ENCODE measurements at regions not wholly inside any gene's neighbourhood (a gene's known extent, or its start where the extent isn't known, plus 50 kb on each side); places are given as distances from the start of the nearest gene placed in this dataset.
A peak's percentile ranks its signal among the peaks of the same experiment; 100 is the strongest.
"Not testable (repeated sequence)": the region's sequence is repeated elsewhere in the genome, so short reads cannot be mapped to it uniquely, and the experiment has no call there.

DNA sequence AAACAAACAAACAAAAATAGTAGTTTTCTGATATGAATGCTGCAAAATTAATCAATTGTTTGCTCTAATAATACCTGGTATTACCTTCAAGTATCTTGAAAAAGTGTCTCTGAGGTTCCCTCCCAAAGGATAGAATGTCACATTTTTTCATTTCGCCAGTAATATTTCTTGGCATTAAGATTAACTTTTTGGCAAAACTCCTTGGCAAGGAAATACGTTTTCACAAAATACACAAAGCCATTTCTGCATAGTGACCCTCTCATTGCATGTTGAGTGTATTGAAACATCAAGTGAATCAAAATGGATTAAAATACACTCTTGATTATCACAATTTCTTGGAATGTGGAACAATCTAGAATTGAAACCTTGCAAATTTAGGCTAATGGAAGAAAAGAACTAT is 230.5 kb downstream of the ATPSCKMT start:
- no peak for DNase-seq (ENCODE audit: extremely low read depth, low read depth)
- H3K4me3 ChIP-seq (replicated peaks; ENCODE audit: low read depth, low read length) = no peak overlapping the region
- TF ChIP-seq, protein P1, sequence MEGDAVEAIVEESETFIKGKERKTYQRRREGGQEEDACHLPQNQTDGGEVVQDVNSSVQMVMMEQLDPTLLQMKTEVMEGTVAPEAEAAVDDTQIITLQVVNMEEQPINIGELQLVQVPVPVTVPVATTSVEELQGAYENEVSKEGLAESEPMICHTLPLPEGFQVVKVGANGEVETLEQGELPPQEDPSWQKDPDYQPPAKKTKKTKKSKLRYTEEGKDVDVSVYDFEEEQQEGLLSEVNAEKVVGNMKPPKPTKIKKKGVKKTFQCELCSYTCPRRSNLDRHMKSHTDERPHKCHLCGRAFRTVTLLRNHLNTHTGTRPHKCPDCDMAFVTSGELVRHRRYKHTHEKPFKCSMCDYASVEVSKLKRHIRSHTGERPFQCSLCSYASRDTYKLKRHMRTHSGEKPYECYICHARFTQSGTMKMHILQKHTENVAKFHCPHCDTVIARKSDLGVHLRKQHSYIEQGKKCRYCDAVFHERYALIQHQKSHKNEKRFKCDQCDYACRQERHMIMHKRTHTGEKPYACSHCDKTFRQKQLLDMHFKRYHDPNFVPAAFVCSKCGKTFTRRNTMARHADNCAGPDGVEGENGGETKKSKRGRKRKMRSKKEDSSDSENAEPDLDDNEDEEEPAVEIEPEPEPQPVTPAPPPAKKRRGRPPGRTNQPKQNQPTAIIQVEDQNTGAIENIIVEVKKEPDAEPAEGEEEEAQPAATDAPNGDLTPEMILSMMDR (IDR thresholded peaks at IDR 0.05; ENCODE audit: low read depth, low read length, missing control alignments) = no peak

DNA sequence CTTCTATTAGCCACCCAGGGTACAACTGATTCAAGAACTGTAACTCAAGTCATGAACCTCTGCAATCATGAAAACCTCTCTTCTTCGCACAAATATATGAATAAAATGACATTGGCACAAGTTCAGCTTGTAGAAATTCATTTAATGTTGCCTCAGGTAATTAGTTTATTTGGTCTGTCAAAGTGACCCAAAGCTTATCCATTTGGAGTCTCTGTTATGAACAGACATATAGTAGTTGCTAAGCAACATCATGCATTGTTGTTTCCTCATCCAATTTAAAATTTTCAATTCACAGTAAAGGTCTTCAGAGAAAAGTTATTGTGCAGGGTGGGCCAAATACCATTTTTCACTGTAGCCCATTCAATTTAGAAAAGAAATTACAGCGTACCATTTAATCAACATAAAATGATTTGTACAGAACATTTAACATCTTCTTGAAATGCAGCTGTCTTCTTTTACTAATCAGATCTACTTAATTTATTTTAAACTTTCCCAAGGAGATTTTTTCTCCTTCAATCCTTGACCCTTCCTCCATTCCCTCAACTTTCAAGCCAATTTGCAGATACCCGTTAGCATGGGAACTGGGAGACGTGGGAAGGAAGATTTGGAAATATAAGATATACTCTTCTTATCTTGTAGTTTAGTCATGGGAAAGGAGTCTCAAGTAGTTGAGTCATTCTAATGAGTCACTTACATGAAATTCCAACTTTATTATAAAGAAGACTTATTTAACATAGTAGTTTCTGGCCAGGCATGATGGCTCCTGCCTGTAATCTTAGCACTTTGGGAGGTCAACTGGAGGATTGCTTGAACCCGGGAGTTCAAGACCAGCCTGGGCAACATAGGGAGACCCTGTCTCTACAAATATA is 231.3 kb downstream of the ATPSCKMT start:
- no peak overlapping the region for H3K4me3 ChIP-seq (replicated peaks; ENCODE audit: low read depth, low read length)
- TF ChIP-seq, protein P1 (IDR thresholded peaks at IDR 0.05; ENCODE audit: low read depth, low read length, missing control alignments) = no peak
- DNase-seq (ENCODE audit: extremely low read depth, low read depth) = peak; percentile 32

DNA sequence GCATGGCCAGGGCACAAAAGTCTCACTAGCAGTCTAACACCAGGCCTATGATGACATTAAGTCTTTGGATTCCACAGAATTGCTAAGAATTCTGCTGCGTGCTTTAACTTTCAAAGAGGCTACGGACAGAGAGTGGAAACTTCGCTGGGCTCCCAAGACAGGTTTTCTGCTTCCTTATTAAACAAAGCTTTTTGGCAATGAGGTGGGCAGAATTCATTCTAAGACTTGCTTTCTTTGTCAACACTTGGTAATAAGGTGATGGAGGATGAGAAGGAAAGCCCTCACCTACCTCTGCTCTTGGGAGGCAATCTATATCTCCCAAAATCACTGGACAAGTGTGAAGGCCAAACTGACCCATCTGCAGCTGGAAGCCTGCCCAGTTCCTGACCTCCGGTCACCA is 231.9 kb downstream of the ATPSCKMT start:
- H3K4me3 ChIP-seq (replicated peaks; ENCODE audit: low read depth, low read length) = no peak overlapping the region
- DNase-seq (ENCODE audit: extremely low read depth, low read depth) = no peak
- TF ChIP-seq, protein P1 (IDR thresholded peaks at IDR 0.05; ENCODE audit: low read depth, low read length, missing control alignments) = no peak

GRCh38 chr5:10016559-10016958 is 233.1 kb downstream of the ATPSCKMT start:
- not testable (repeated sequence) for DNase-seq (ENCODE audit: extremely low read depth, low read depth); H3K4me3 ChIP-seq (replicated peaks; ENCODE audit: low read depth, low read length)

DNA sequence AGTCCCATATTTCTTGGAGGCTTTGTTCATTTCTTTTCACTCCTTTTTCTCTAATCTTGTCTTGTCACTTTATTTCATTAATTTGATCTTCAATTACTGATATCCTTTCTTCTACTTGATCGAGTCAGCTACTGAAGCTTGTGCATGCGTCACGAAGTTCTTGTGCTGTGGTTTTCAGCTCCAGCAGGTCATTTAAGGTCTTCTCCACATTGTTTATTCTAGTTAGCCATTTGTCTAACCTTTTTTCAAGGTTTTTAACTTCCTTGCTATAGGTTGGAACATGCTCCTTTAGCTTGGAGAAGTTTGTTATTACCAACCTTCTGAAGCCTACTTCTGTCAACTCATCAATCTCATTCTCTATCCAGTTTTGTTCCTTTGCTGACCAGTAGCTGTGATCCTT is 234.0 kb downstream of the ATPSCKMT start:
- H3K4me3 ChIP-seq (replicated peaks; ENCODE audit: low read depth, low read length); DNase-seq (ENCODE audit: extremely low read depth, low read depth): not testable (repeated sequence)

DNA sequence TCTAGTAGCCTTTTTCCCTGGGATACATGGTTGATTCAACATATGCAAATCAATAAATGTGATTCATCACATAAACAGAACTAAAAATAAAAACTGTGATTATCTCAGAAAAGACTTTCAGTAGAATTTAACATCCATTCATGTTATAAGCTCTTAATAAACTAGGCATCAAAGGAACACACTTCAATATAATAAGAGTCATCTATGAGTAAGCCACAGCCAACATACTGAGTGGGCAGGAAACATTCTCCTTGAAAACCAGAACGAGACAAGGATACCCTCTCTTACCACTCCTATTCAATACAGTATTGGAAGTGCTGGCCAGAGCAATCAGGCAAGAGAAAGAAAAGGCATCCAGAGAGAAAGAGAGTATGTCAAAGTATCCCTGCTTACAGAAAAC is 239.9 kb downstream of the ATPSCKMT start:
- TF ChIP-seq, protein P1 (IDR thresholded peaks at IDR 0.05; ENCODE audit: low read depth, low read length, missing control alignments) = no peak
- no peak for DNase-seq (ENCODE audit: extremely low read depth, low read depth)
- no peak overlapping the region for H3K4me3 ChIP-seq (replicated peaks; ENCODE audit: low read depth, low read length)

DNA sequence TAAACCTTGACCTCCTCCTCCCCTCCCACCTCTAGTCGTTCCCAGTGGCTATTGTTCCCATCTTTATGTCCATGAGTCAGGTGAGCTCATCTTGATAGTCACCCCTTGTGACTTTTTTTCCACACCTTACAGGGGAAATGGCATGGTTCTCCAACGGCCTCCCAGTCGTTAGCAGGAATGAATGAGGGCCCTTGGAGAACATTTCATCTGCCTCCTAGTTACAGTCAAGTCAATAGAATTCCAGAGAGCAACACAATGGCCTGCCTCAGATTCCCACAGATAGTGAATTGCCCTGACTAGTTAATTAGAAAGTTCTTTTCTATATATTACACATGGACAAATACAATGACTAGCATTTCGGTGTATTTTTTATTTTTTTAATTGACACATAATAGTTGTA is 262.6 kb downstream of the ATPSCKMT start:
- no peak for DNase-seq (ENCODE audit: extremely low read depth, low read depth)
- H3K4me3 ChIP-seq (replicated peaks; ENCODE audit: low read depth, low read length) = no peak overlapping the region
- TF ChIP-seq, protein P1 (IDR thresholded peaks at IDR 0.05; ENCODE audit: low read depth, low read length, missing control alignments) = no peak

DNA sequence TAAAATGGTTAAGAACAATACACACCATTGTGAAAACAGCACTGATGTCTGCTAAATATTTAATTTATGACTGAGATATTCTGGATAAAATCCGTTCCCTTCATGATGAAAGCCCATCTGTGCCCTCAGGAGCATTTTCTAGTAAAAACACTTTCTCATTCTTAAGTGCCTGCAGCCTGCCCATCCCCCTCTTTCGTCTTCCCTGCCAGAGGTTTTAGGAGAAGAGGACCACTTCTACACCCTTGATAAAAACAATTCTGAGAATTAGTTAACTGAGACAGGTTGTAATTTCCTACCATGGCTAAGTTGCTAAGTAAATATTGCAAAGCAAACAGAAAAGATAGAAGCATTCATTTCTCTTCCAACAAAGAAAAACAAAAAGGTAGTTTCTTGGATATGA is 272.6 kb downstream of the ATPSCKMT start:
- TF ChIP-seq, protein P1 (IDR thresholded peaks at IDR 0.05; ENCODE audit: low read depth, low read length, missing control alignments) = no peak
- H3K4me3 ChIP-seq (replicated peaks; ENCODE audit: low read depth, low read length) = no peak overlapping the region

More for the DNA sequence above, 272.6 kb downstream of the ATPSCKMT start:
- DNase-seq (ENCODE audit: extremely low read depth, low read depth) = no peak
